Astrocyte of the cerebellum (primary cell): ENCODE measurements at regions not wholly inside any gene's neighbourhood (a gene's known extent, or its start where the extent isn't known, plus 50 kb on each side); places are given as distances from the start of the nearest gene placed in this dataset.
"Not testable (repeated sequence)": the region's sequence is repeated elsewhere in the genome, so short reads cannot be mapped to it uniquely, and the experiment has no call there.

Experiments used
- DNase-seq: peaks from one replicate; pipeline ENCODE4 v3.0.0-alpha.2; 2011; ENCODE audit warnings: low read depth
- H3K4me3 ChIP-seq: 2 replicates; pipeline ENCODE4 v1.5.1; 2011; ENCODE audit warnings: mild to moderate bottlenecking, low read depth, low read length, moderate library complexity
- CTCF ChIP-seq: IDR thresholded peaks from 2 replicates; pipeline ENCODE4 v1.5.1; 2012; ENCODE audit warnings: low read length, low read depth, moderate library complexity, mild to moderate bottlenecking; ENCODE audit errors: missing control alignments
- in situ Hi-C: cut with HindIII; loops from 2 replicates; pipeline ENCODE4 v1.10.0; 2017; ENCODE audit warnings: low sequenced_read_pairs

GRCh38 chr2:212892193-212892592, 259.2 kb downstream of the IKZF2 start:
- TF ChIP-seq CTCF: peak; percentile 51
- in situ Hi-C loops: no loop called here
- peak; percentile 22 for DNase-seq
- no peak overlapping the region for H3K4me3 ChIP-seq

DNA sequence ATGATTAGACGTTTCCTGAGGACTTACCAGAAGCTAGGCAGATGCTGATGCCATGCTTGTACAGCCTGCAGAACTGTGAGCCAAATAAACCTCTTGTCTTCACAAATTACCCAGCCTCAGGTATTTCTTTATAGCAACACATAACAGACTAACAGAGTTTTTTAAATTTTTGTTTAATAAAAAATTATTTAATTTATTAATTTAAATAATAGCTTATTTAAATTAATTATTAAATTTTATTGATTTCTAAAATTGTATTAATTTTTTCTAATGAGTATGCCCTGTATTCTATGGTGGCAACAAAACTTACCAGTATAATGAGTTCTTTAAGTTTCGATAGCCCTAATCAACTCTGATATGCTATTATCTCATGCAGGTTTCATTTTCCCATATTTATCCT, 259.8 kb downstream of the IKZF2 start:
- in situ Hi-C loops: no loop called here
- DNase-seq: no peak
- no peak for TF ChIP-seq CTCF
- H3K4me3 ChIP-seq: no peak overlapping the region

- in situ Hi-C loops: no loop called here
- no peak for DNase-seq
- H3K4me3 ChIP-seq: no peak overlapping the region
- TF ChIP-seq CTCF: no peak
Measured at GRCh38 chr2:212882626-212883025, 268.8 kb downstream of the IKZF2 start.

DNA sequence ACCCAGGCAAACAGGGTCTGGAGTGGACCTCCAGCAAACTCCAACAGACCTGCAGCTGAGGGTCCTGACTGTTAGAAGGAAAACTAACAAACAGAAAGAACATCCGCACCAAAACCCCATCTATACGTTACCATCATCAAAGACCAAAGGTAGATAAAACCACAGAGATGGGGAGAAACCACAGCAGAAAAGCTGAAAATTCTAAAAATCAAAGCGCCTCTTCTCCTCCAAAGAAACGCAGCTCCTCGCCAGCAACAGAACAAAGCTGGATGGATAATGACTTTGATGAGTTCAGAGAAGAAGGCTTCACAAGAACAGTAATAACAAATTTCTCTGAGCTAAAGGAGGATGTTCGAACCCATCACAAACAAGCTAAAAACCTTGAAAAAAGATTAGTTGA, 274.9 kb downstream of the IKZF2 start:
- DNase-seq, in situ Hi-C loops, H3K4me3 ChIP-seq: not testable (repeated sequence)

DNA sequence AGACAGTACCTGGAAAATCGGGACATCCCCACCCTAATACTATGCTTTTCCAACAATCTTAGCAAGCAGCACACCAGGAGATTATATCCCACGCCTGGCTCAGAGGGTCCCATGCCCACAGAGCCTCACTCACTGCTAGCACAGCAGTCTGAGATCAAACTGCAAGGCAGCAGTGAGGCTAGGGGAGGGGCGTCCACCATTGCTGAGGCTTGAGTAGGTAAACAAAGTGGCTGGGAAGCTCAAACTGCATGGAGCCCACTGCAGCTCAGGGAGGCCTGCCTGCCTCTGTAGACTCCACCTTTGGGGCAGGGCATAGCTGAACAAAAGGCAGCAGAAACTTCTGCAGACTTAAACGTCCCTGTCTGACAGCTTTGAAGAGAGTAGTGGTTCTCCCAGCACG, 275.5 kb downstream of the IKZF2 start:
- in situ Hi-C loops, DNase-seq, H3K4me3 ChIP-seq: not testable (repeated sequence)

GRCh38 chr2:212873256-212873655, 278.2 kb downstream of the IKZF2 start:
- no peak for DNase-seq
- TF ChIP-seq CTCF: no peak
- no peak overlapping the region for H3K4me3 ChIP-seq
- in situ Hi-C loops: no loop called here

DNA sequence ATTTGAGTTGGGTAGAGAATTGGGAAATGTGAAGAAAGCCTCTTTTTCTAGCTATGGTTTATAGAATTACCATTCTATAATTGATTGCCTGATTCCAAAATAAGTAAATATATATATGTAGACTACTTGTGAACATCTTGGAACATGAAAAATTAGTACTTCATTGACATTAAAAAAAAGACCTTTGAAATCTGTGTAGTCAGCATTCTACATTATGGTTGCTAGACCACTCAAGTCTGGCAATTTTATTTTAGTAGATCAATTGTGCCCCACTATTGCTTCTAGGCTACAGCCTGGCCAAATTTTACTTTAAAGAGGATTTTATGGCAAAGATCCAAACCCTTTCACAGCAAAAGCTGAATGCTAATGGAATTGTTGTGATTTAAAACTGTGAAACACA, 279.8 kb downstream of the IKZF2 start:
- no peak for TF ChIP-seq CTCF
- no peak for DNase-seq
- in situ Hi-C loops: no loop called here
- H3K4me3 ChIP-seq: no peak overlapping the region

GRCh38 chr2:212864186-212864585, 287.2 kb downstream of the IKZF2 start:
- in situ Hi-C loops: no loop called here
- no peak for TF ChIP-seq CTCF
- DNase-seq: no peak
- no peak overlapping the region for H3K4me3 ChIP-seq
